ENCODE measurements at regions not wholly inside any gene's neighbourhood (a gene's known extent, or its start where the extent isn't known, plus 50 kb on each side); places are given as distances from the start of the nearest gene placed in this dataset.
"Not testable (repeated sequence)": the region's sequence is repeated elsewhere in the genome, so short reads cannot be mapped to it uniquely, and the experiment has no call there.

DNA sequence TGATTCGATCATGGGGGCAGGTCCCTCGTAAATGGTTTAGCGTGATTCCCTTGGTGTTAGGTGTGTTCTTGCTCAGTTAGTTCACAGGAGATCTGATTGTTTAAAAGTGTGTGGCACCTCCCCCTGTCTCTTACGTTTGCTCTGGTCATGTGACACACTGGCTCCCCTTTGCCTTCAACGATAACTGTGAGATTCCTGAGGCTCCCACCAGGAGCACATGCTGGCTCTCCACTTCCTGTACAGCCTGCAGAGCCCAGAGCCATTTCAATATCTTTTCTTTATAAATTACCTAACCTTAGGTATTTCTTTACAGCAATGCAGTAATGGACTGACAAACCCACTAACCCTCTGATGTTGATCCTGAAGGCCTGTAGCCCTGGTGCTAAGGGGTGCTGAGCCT, 141.9 kb downstream of the FCRL5 start:
- DNase-seq (ENCODE audit: extremely low read depth, low read depth, low spot score), result no peak

DNA sequence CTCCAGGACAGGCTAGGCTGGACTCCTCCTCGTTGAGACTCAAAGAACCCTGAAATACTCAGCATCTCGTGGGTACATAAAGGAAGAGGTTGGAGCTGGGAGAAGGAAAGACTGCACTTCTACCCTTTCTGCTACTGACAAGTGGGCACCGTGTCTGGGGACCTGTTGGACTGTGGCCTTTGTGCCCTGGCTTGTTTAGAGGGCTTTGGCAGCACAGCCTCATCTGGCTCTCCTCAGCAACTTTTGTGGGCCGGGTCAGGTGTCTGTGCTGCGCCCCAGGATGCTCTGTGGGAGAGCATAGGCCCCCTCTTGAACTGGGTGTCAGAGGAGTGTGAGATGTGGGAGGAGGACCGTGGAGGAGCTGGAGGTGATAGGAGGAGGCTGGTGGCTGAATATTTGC, 142.4 kb downstream of the FCRL5 start:
- no peak for DNase-seq (ENCODE audit: extremely low read depth, low read depth, low spot score)

- no peak for DNase-seq (ENCODE audit: extremely low read depth, low read depth, low spot score)
Observed at GRCh38 chr1:157407917-157408525, 144.3 kb downstream of the FCRL5 start.

DNA sequence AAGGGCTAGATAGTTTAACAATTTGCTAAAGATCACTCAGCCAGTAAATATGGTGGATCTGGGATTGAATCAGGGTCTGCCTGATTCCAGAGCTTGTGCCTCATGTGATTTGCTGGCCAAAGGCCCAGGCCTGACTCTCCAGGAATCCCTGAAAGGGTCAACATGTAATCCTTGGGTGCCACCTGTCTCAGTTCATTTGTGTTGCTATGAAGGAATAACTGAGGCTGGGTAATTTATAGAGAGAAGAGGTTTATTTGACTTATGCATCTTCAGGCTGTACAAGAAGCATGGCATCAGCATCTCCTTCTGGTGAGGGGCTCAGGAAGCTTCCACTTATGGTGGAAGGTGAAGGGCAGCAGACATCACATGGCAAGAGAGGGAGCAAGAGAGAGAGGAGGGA, 144.9 kb downstream of the FCRL5 start:
- no peak for DNase-seq (ENCODE audit: extremely low read depth, low read depth, low spot score)

- no peak for DNase-seq (ENCODE audit: extremely low read depth, low read depth, low spot score)
Observed at GRCh38 chr1:157405662-157406061, 146.7 kb downstream of the FCRL5 start.

GRCh38 chr1:157404614-157405013, 147.7 kb downstream of the FCRL5 start:
- no peak for DNase-seq (ENCODE audit: extremely low read depth, low read depth, low spot score)

- DNase-seq (ENCODE audit: extremely low read depth, low read depth, low spot score), result no peak
Observed at GRCh38 chr1:157404063-157404501, 148.2 kb downstream of the FCRL5 start.

DNA sequence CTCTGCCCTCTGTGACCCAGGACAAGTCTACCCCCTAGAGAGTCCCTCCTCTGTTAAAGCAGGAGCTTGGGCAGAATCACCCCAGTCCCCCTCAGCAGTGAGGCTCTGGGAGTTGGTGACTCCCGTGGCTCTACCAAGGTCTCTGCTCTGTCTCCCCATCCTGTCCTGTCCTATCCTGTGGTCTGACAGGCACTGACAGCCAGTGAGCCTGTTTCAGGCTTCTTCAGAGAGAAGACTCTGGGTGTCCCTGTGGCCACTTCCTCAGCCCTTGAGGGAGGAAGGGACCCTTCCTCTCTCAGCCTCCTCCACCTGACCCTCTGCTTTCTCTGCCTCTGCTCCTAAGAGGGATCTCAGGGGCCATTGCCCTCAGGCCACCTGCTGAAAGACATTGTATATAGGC, 148.7 kb downstream of the FCRL5 start:
- DNase-seq (ENCODE audit: extremely low read depth, low read depth, low spot score), result no peak

- peak; percentile 14 for DNase-seq (ENCODE audit: extremely low read depth, low read depth, low spot score)
Observed at GRCh38 chr1:157403203-157403602, 149.1 kb downstream of the FCRL5 start.

DNA sequence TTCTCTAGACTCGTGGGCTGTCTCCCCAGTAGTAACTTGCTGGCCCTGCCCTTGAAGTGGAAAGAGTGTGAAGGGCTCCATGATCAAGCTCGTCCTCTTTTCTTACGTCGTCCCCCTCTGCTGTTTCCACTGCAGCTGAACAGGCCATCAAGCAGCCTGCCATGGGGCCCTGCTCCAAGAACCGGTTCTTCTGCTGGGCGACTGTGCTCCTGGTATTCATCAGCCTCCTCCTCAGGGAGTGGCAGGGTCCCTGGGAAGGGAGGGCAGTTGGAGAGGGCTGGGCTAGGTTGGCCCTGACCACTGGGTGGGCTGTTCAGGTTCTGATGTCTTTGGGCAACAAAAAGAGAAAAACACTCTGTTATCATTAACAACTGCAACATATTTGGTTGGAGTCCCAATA, 151.5 kb downstream of the FCRL5 start:
- no peak for DNase-seq (ENCODE audit: extremely low read depth, low read depth, low spot score)

DNA sequence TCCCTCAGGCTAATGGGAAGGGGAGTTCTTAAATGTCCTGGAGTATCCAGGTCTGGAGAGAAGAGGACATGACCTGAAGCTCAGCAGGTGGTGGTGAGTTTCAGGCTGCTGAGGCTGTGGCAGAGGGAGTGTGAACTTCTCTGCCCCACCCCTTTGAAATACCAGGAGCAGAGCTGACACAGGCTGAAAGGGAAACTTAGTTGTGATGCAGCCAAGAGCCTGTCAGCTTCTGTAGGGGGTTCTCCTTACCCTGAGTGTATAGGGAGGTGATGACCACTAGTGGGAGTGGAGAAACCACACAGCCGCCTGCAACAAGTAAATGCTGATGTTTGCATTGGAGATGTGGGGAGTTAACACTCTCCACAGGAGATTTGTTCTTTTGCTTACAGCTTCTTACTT, 152.3 kb downstream of the FCRL5 start:
- DNase-seq (ENCODE audit: extremely low read depth, low read depth, low spot score), result no peak

DNA sequence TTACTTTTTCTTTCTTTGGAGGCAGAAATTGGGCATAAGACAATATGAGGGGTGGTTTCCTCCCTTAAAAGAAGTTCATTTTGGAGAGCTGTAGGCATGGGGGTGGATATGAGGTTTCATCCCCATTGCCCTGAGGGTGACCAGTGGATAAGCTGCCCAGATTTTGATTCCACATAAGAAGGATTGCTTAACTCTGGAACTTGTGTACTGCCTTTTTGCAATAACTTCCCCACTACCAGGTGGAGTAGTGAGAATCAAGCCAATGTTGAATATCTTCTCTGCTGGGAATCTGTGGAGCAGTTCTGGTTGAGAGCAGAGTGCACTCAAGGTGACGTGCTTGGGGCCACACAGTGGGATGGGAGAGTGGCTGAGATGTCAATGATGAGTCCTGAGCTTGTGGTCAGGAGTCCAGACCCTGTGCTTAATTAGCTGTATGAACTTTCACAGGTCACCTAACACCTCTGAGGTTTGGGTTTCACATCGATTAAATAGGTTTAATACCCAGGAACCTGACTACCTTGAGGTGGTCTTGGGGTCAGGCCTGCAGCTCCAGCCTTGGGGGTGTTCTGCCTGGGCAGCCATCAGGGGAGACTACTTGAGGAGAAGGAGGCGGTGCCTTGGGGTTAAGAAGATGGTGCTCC, 152.9 kb downstream of the FCRL5 start:
- DNase-seq (ENCODE audit: extremely low read depth, low read depth, low spot score), result no peak

GRCh38 chr1:157390651-157391050, 161.7 kb downstream of the FCRL5 start:
- DNase-seq (ENCODE audit: extremely low read depth, low read depth, low spot score), result peak; percentile 88

- DNase-seq (ENCODE audit: extremely low read depth, low read depth, low spot score), result no peak
Observed at GRCh38 chr1:157388057-157388456, 164.3 kb downstream of the FCRL5 start.

- no peak for DNase-seq (ENCODE audit: extremely low read depth, low read depth, low spot score)
Observed at GRCh38 chr1:157384258-157384657, 168.1 kb downstream of the FCRL5 start.

GRCh38 chr1:157382351-157382750, 170.0 kb downstream of the FCRL5 start:
- no peak for DNase-seq (ENCODE audit: extremely low read depth, low read depth, low spot score)

GRCh38 chr1:157380523-157380922, 171.8 kb downstream of the FCRL5 start:
- no peak for DNase-seq (ENCODE audit: extremely low read depth, low read depth, low spot score)

- not testable (repeated sequence) for DNase-seq (ENCODE audit: extremely low read depth, low read depth, low spot score)
Observed at GRCh38 chr1:157377280-157377713, 175.0 kb downstream of the FCRL5 start.

GRCh38 chr1:157376681-157377080, 175.6 kb downstream of the FCRL5 start:
- no peak for DNase-seq (ENCODE audit: extremely low read depth, low read depth, low spot score)

DNA sequence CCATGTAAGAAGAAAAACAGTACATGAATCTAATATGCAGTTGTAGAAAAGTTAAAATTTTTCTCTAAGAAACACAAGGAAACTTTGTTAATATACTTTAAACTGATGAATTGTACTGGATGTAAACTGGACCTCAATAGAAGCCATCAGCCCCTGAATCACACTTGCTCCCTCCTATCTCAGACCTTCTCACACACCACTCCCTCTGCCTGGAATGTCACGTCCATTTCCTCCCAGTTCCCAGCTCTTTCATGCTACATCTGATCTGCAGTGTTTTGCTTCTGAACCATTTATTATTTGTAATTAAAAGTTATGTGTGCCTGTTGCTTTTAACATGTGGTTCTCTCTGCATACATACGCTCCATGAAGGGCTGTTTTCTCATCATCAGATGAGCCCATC, 180.0 kb downstream of the FCRL5 start:
- DNase-seq (ENCODE audit: extremely low read depth, low read depth, low spot score), result not testable (repeated sequence)

DNA sequence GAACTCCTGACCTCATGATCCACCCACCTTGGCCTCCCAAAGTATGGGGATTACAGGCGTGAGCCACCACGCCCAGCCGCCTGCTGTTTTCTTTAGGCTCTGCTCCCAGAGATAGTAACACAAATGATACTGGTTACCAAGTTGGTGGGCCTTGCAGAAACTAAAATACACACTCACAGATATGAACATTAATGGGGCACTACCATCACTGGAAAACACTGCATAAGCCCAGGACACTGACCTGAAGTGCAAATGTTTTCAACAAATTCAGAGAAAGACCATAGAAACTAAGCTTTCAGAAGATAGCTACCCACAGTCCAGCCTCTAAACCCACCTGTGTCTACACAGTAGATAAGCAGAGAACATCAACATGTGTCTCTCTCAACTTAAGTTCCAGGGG, 180.5 kb downstream of the FCRL5 start:
- DNase-seq (ENCODE audit: extremely low read depth, low read depth, low spot score), result no peak

- no peak for DNase-seq (ENCODE audit: extremely low read depth, low read depth, low spot score)
Observed at GRCh38 chr1:157371221-157371620, 181.1 kb downstream of the FCRL5 start.

- DNase-seq (ENCODE audit: extremely low read depth, low read depth, low spot score), result no peak
Observed at GRCh38 chr1:157370698-157371097, 181.6 kb downstream of the FCRL5 start.
